Pancreas (tissue), 10 donors: ENCODE measurements at regions not wholly inside any gene's neighbourhood (a gene's known extent, or its start where the extent isn't known, plus 50 kb on each side); places are given as distances from the start of the nearest gene placed in this dataset.

ENCODE experiments used
- ATAC-seq, 4 donors: fragments of 200-7000 bp; cut with Tn5 transposase; one replicate each; pipeline versions ENCODE4 v1.8.0 to v1.9.1; 2020; ENCODE audit warnings: mild to moderate bottlenecking in 4 of 4, moderate library complexity in 4 of 4
- DNase-seq, 6 donors: peaks; one replicate each; pipeline ENCODE4 v3.0.0-alpha.2; 2020
- FAIRE-seq: peaks from 2 replicates; lab custom pipeline; 2012; peaks lifted over from hg19 to GRCh38; lab: Jason Lieb, UNC
- H3K27ac ChIP-seq, 4 donors: fragments of 200-600 bp; sonication (generic); 1 replicate in 3 of 4; 2 replicates in 1 of 4; pipeline versions ENCODE4 v1.5.0 to v1.8.0; 2020
- H3K27me3 ChIP-seq, 4 donors: fragments of 200-600 bp; one replicate each; pipeline ENCODE4 v1.8.0; 2021
- H3K36me3 ChIP-seq, 3 donors: fragments of 200-600 bp; sonication (generic) in 1 of 3; one replicate each; pipeline versions ENCODE4 v1.5.0 to v1.8.0; 2020 to 2021
- H3K4me1 ChIP-seq, 3 donors: fragments of 200-600 bp; one replicate each; pipeline ENCODE4 v1.8.0; 2021
- H3K4me3 ChIP-seq, 4 donors: fragments of 200-600 bp; sonication (generic) in 2 of 4; one replicate each; pipeline versions ENCODE4 v1.5.0 to v1.8.0; 2020 to 2021
- H3K9me3 ChIP-seq, 4 donors: fragments of 200-600 bp; one replicate each; pipeline ENCODE4 v1.8.0; 2021
- WGBS, 2 donors: extraction: QIAGEN DNeasy Blood & Tissue Kit; methylation state at CpG; one replicate each; pipeline ENCODE4 v1.1.7; 2013; 5-methylcytosine and 5-hydroxymethylcytosine counted together
- intact Hi-C, 3 donors: fragments of 100-400 bp; cut with DNase I; formaldehyde crosslinking; loops; one replicate each; pipeline versions ENCODE4 v1.11.1 to v1.14.2; 2022
- TF ChIP-seq, protein P1 (sequence below), 4 donors: fragments of 200-600 bp; sonication (generic) in 3 of 4; IDR thresholded peaks; one replicate each; pipeline versions ENCODE4 v1.5.0 to v1.8.0; 2021; ENCODE audit warnings: antibody characterized with exemption in 4 of 4
- donor health status: healthy with polysubstance abuse.
- donor health status: DM: no; HTN: no; CAD: no; lungs with moderate emphysema.
- donor health status: DM: no; HTN: no; CAD: no.
- donor health status: control.
- donor health status: control.
- donor health status: Bipolar disorder and iron deficiency.
- donor health status: DM: yes; HTN: yes; CAD: no.
- donor health status: DM: no; HTN: no; CAD: no.
- donor health status: DM: no; HTN: no; CAD: no.
- donor health status: DM: yes; HTN: yes; CAD: no.

GRCh38 chr2:75356865-75357264 is 157.5 kb upstream of the TACR1 start:
- intact Hi-C loops, result no loop called here
- Histone ChIP-seq H3K27ac (no peak overlapping the region), H3K4me1 (no peaks in the 10 kb centered on the region), H3K36me3 (no peaks in the 10 kb centered on the region), H3K9me3 (no peaks in the 10 kb centered on the region), H3K27me3 (peaks cover 0 to 4% (median 0%) of the 10 kb centered on the region in 4 donors), H3K4me3 (no peak overlapping the region)
- 66 to 86% methylated on average over 2 of the region's 2 CpGs for WGBS, 2 donors
- ATAC-seq, result no peak
- no peak for DNase-seq
- TF ChIP-seq, protein P1, sequence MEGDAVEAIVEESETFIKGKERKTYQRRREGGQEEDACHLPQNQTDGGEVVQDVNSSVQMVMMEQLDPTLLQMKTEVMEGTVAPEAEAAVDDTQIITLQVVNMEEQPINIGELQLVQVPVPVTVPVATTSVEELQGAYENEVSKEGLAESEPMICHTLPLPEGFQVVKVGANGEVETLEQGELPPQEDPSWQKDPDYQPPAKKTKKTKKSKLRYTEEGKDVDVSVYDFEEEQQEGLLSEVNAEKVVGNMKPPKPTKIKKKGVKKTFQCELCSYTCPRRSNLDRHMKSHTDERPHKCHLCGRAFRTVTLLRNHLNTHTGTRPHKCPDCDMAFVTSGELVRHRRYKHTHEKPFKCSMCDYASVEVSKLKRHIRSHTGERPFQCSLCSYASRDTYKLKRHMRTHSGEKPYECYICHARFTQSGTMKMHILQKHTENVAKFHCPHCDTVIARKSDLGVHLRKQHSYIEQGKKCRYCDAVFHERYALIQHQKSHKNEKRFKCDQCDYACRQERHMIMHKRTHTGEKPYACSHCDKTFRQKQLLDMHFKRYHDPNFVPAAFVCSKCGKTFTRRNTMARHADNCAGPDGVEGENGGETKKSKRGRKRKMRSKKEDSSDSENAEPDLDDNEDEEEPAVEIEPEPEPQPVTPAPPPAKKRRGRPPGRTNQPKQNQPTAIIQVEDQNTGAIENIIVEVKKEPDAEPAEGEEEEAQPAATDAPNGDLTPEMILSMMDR (IDR thresholded peaks at IDR 0.05), result no peak
- FAIRE-seq, result no peak

- H3K27ac ChIP-seq, result no peak overlapping the region
- no peak overlapping the region for H3K4me3 ChIP-seq
- H3K4me1 ChIP-seq, result no peaks in the 10 kb centered on the region
- FAIRE-seq, result no peak
- no peak for DNase-seq
- no peaks in the 10 kb centered on the region for H3K27me3 ChIP-seq
- H3K9me3 ChIP-seq, result no peaks in the 10 kb centered on the region
- no peaks in the 10 kb centered on the region for H3K36me3 ChIP-seq
- intact Hi-C loops, result no loop called here
- TF ChIP-seq, protein P1 (IDR thresholded peaks at IDR 0.05), result no peak
- ATAC-seq, result no peak
Observed at GRCh38 chr2:75353131-75353530, 153.8 kb upstream of the TACR1 start.

- no peak for FAIRE-seq
- no peaks in the 10 kb centered on the region for H3K4me1 ChIP-seq
- 53 to 74% methylated on average over 1 of the region's 1 CpG for WGBS, 2 donors
- no peak for ATAC-seq
- H3K9me3 ChIP-seq, result no peaks in the 10 kb centered on the region
- intact Hi-C loops, result no loop called here
- H3K27ac ChIP-seq, result no peak overlapping the region
- no peak for DNase-seq
- TF ChIP-seq, protein P1 (IDR thresholded peaks at IDR 0.05), result no peak
- no peaks in the 10 kb centered on the region for H3K27me3 ChIP-seq
- H3K36me3 ChIP-seq, result no peaks in the 10 kb centered on the region
- no peak overlapping the region for H3K4me3 ChIP-seq
Observed at GRCh38 chr2:75348307-75348706, 149.0 kb upstream of the TACR1 start.

DNA sequence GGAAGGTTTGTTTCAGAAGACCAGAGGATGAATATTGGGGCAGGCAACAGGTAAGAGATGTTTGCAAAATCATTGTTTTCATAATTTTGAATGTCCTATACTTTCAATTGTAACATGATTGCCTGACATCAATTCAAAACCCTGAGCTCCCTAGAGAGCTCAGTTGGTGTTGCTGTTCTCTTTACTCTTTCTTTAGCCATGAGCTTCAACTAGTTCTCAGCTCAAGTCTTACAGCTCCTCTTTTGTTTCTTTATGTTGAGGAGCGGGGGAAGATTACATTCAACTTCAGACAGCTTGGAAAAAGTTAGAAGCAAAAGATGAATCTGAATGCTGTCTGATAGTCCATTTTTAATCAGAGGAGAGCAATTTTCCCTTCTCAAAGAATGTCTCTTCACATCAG is 144.8 kb upstream of the TACR1 start:
- DNase-seq, result no peak
- Histone ChIP-seq H3K4me1 (no peaks in the 10 kb centered on the region), H3K9me3 (no peaks in the 10 kb centered on the region), H3K36me3 (no peaks in the 10 kb centered on the region), H3K27me3 (peaks cover 0 to 7% (median 0%) of the 10 kb centered on the region in 4 donors), H3K27ac (no peak overlapping the region), H3K4me3 (no peak overlapping the region)
- TF ChIP-seq, protein P1 (IDR thresholded peaks at IDR 0.05), result no peak
- no peak for ATAC-seq
- no peak for FAIRE-seq
- 96 to 100% methylated on average over 1 of the region's 1 CpG for WGBS, 2 donors
- intact Hi-C loops, result no loop called here

- Histone ChIP-seq H3K4me1 (no peaks in the 10 kb centered on the region), H3K27me3 (peaks cover 0 to 7% (median 0%) of the 10 kb centered on the region in 4 donors), H3K36me3 (no peaks in the 10 kb centered on the region), H3K9me3 (no peaks in the 10 kb centered on the region), H3K27ac (no peak overlapping the region), H3K4me3 (no peak overlapping the region)
- 82 to 90% methylated on average over 1 of the region's 1 CpG for WGBS, 2 donors
- DNase-seq (no peak), FAIRE-seq (no peak), ATAC-seq (no peak)
- TF ChIP-seq, protein P1 (IDR thresholded peaks at IDR 0.05), result no peak
- intact Hi-C loops, result no loop called here
Observed at GRCh38 chr2:75342504-75343175, 143.3 kb upstream of the TACR1 start.
